ENCODE measurements at regions not wholly inside any gene's neighbourhood (a gene's known extent, or its start where the extent isn't known, plus 50 kb on each side); places are given as distances from the start of the nearest gene placed in this dataset.

- WGBS, 2 donors = 35 to 55% methylated on average over 2 of the region's 2 CpGs
- Histone ChIP-seq H3K4me1 (ENCODE audit: control insufficient read depth in 2 of 2, insufficient read depth in 2 of 2, low read length in 1 of 2) (peaks cover 2 to 13% of the 10 kb centered on the region in 2 donors), H3K9me3 (ENCODE audit: control insufficient read depth in 2 of 2, insufficient read depth in 1 of 2, low read depth in 1 of 2, low read length in 1 of 2) (peaks cover 0 to 4% of the 10 kb centered on the region in 2 donors), H3K4me3 (ENCODE audit: low read depth in 1 of 2, low read length in 2 of 2) (no peak overlapping the region), H3K27ac (ENCODE audit: low read depth in 2 of 2, low read length in 1 of 2) (peak overlapping the region; percentile 45 to 60), H3K27me3 (ENCODE audit: control insufficient read depth in 1 of 2, insufficient read depth in 2 of 2, low read length in 2 of 2) (no peaks in the 10 kb centered on the region), H3K36me3 (ENCODE audit: control insufficient read depth in 2 of 2, insufficient read depth in 2 of 2, low read length in 1 of 2) (no peaks in the 10 kb centered on the region)
Observed at GRCh38 chr6:40295251-40295950, 291.8 kb downstream of the LRFN2 start.

- no peaks in the 10 kb centered on the region for H3K36me3 ChIP-seq (ENCODE audit: control insufficient read depth in 2 of 2, insufficient read depth in 2 of 2, low read length in 1 of 2)
- peak overlapping the region; percentile 77 to 85 for H3K27ac ChIP-seq (ENCODE audit: low read depth in 2 of 2, low read length in 1 of 2)
- no peaks in the 10 kb centered on the region for H3K27me3 ChIP-seq (ENCODE audit: control insufficient read depth in 1 of 2, insufficient read depth in 2 of 2, low read length in 2 of 2)
- 50 to 61% methylated on average over 10 of the region's 10 CpGs for WGBS, 2 donors
- no peak overlapping the region for H3K4me3 ChIP-seq (ENCODE audit: low read depth in 1 of 2, low read length in 2 of 2)
- H3K9me3 ChIP-seq (ENCODE audit: control insufficient read depth in 2 of 2, insufficient read depth in 1 of 2, low read depth in 1 of 2, low read length in 1 of 2) = peaks cover 0 to 3% of the 10 kb centered on the region in 2 donors
- H3K4me1 ChIP-seq (ENCODE audit: control insufficient read depth in 2 of 2, insufficient read depth in 2 of 2, low read length in 1 of 2) = peaks cover 2 to 14% of the 10 kb centered on the region in 2 donors
Observed at GRCh38 chr6:40293460-40294185, 293.5 kb downstream of the LRFN2 start.

- Histone ChIP-seq H3K36me3 (ENCODE audit: control insufficient read depth in 2 of 2, insufficient read depth in 2 of 2, low read length in 1 of 2) (no peaks in the 10 kb centered on the region), H3K4me1 (ENCODE audit: control insufficient read depth in 2 of 2, insufficient read depth in 2 of 2, low read length in 1 of 2) (peaks cover 2 to 14% of the 10 kb centered on the region in 2 donors), H3K27ac (ENCODE audit: low read depth in 2 of 2, low read length in 1 of 2) (peak overlapping the region; percentile 77 to 85), H3K27me3 (ENCODE audit: control insufficient read depth in 1 of 2, insufficient read depth in 2 of 2, low read length in 2 of 2) (no peaks in the 10 kb centered on the region), H3K4me3 (ENCODE audit: low read depth in 1 of 2, low read length in 2 of 2) (no peak overlapping the region), H3K9me3 (ENCODE audit: control insufficient read depth in 2 of 2, insufficient read depth in 1 of 2, low read depth in 1 of 2, low read length in 1 of 2) (peaks cover 0 to 3% of the 10 kb centered on the region in 2 donors)
- 53 to 72% methylated on average over 1 of the region's 1 CpG for WGBS, 2 donors
Observed at GRCh38 chr6:40293060-40293459, 294.1 kb downstream of the LRFN2 start.

GRCh38 chr6:40290816-40291215, 296.3 kb downstream of the LRFN2 start:
- WGBS, 2 donors = 16 to 26% methylated on average over 2 of the region's 2 CpGs
- peak overlapping the region; percentile 85 to 92 for H3K27ac ChIP-seq (ENCODE audit: low read depth in 2 of 2, low read length in 1 of 2)
- peaks cover 0 to 3% of the 10 kb centered on the region in 2 donors for H3K9me3 ChIP-seq (ENCODE audit: control insufficient read depth in 2 of 2, insufficient read depth in 1 of 2, low read depth in 1 of 2, low read length in 1 of 2)
- H3K36me3 ChIP-seq (ENCODE audit: control insufficient read depth in 2 of 2, insufficient read depth in 2 of 2, low read length in 1 of 2) = no peaks in the 10 kb centered on the region
- peaks cover 2 to 18% of the 10 kb centered on the region in 2 donors for H3K4me1 ChIP-seq (ENCODE audit: control insufficient read depth in 2 of 2, insufficient read depth in 2 of 2, low read length in 1 of 2)
- H3K4me3 ChIP-seq (ENCODE audit: low read depth in 1 of 2, low read length in 2 of 2) = no peak overlapping the region
- H3K27me3 ChIP-seq (ENCODE audit: control insufficient read depth in 1 of 2, insufficient read depth in 2 of 2, low read length in 2 of 2) = no peaks in the 10 kb centered on the region

- peak overlapping the region in 1 of 2 donors; percentile 81 for H3K27ac ChIP-seq (ENCODE audit: low read depth in 2 of 2, low read length in 1 of 2)
- peaks cover 0 to 15% of the 10 kb centered on the region in 2 donors for H3K4me1 ChIP-seq (ENCODE audit: control insufficient read depth in 2 of 2, insufficient read depth in 2 of 2, low read length in 1 of 2)
- 88% methylated on average over 2 of the region's 2 CpGs for WGBS, 2 donors
- no peaks in the 10 kb centered on the region for H3K9me3 ChIP-seq (ENCODE audit: control insufficient read depth in 2 of 2, insufficient read depth in 1 of 2, low read depth in 1 of 2, low read length in 1 of 2)
- H3K27me3 ChIP-seq (ENCODE audit: control insufficient read depth in 1 of 2, insufficient read depth in 2 of 2, low read length in 2 of 2) = no peaks in the 10 kb centered on the region
- no peak overlapping the region for H3K4me3 ChIP-seq (ENCODE audit: low read depth in 1 of 2, low read length in 2 of 2)
- H3K36me3 ChIP-seq (ENCODE audit: control insufficient read depth in 2 of 2, insufficient read depth in 2 of 2, low read length in 1 of 2) = no peaks in the 10 kb centered on the region
Observed at GRCh38 chr6:40288919-40289318, 298.2 kb downstream of the LRFN2 start.

GRCh38 chr6:40287296-40287850, 299.8 kb downstream of the LRFN2 start:
- H3K27ac ChIP-seq (ENCODE audit: low read depth in 2 of 2, low read length in 1 of 2) = peak overlapping the region; percentile 73 to 80
- H3K9me3 ChIP-seq (ENCODE audit: control insufficient read depth in 2 of 2, insufficient read depth in 1 of 2, low read depth in 1 of 2, low read length in 1 of 2) = no peaks in the 10 kb centered on the region
- no peaks in the 10 kb centered on the region for H3K36me3 ChIP-seq (ENCODE audit: control insufficient read depth in 2 of 2, insufficient read depth in 2 of 2, low read length in 1 of 2)
- H3K4me1 ChIP-seq (ENCODE audit: control insufficient read depth in 2 of 2, insufficient read depth in 2 of 2, low read length in 1 of 2) = peaks cover 0 to 15% of the 10 kb centered on the region in 2 donors
- whole genome bisulfite sequencing, 2 donors = 44 to 56% methylated on average over 5 of the region's 5 CpGs
- H3K27me3 ChIP-seq (ENCODE audit: control insufficient read depth in 1 of 2, insufficient read depth in 2 of 2, low read length in 2 of 2) = no peaks in the 10 kb centered on the region
- no peak overlapping the region for H3K4me3 ChIP-seq (ENCODE audit: low read depth in 1 of 2, low read length in 2 of 2)

- Histone ChIP-seq H3K27me3 (ENCODE audit: control insufficient read depth in 1 of 2, insufficient read depth in 2 of 2, low read length in 2 of 2) (no peaks in the 10 kb centered on the region), H3K36me3 (ENCODE audit: control insufficient read depth in 2 of 2, insufficient read depth in 2 of 2, low read length in 1 of 2) (no peaks in the 10 kb centered on the region), H3K4me3 (ENCODE audit: low read depth in 1 of 2, low read length in 2 of 2) (no peak overlapping the region), H3K9me3 (ENCODE audit: control insufficient read depth in 2 of 2, insufficient read depth in 1 of 2, low read depth in 1 of 2, low read length in 1 of 2) (no peaks in the 10 kb centered on the region), H3K4me1 (ENCODE audit: control insufficient read depth in 2 of 2, insufficient read depth in 2 of 2, low read length in 1 of 2) (peaks cover 0 to 10% of the 10 kb centered on the region in 2 donors), H3K27ac (ENCODE audit: low read depth in 2 of 2, low read length in 1 of 2) (peak overlapping the region; percentile 65 to 80)
- 61 to 65% methylated on average over 3 of the region's 3 CpGs for WGBS, 2 donors
Observed at GRCh38 chr6:40286721-40287120, 300.4 kb downstream of the LRFN2 start.

- Histone ChIP-seq H3K27ac (ENCODE audit: low read depth in 2 of 2, low read length in 1 of 2) (peak overlapping the region; percentile 65 to 80), H3K4me3 (ENCODE audit: low read depth in 1 of 2, low read length in 2 of 2) (no peak overlapping the region), H3K4me1 (ENCODE audit: control insufficient read depth in 2 of 2, insufficient read depth in 2 of 2, low read length in 1 of 2) (peaks cover 0 to 8% of the 10 kb centered on the region in 2 donors), H3K36me3 (ENCODE audit: control insufficient read depth in 2 of 2, insufficient read depth in 2 of 2, low read length in 1 of 2) (peaks cover 0 to 4% of the 10 kb centered on the region in 2 donors), H3K9me3 (ENCODE audit: control insufficient read depth in 2 of 2, insufficient read depth in 1 of 2, low read depth in 1 of 2, low read length in 1 of 2) (no peaks in the 10 kb centered on the region), H3K27me3 (ENCODE audit: control insufficient read depth in 1 of 2, insufficient read depth in 2 of 2, low read length in 2 of 2) (no peaks in the 10 kb centered on the region)
- 10 to 17% methylated on average over 10 of the region's 10 CpGs for WGBS, 2 donors
Observed at GRCh38 chr6:40285996-40286395, 301.2 kb downstream of the LRFN2 start.

GRCh38 chr6:40285535-40285934, 301.6 kb downstream of the LRFN2 start:
- H3K36me3 ChIP-seq (ENCODE audit: control insufficient read depth in 2 of 2, insufficient read depth in 2 of 2, low read length in 1 of 2) = peaks cover 0 to 4% of the 10 kb centered on the region in 2 donors
- WGBS, 2 donors = 46% methylated on average over 3 of the region's 3 CpGs
- no peaks in the 10 kb centered on the region for H3K9me3 ChIP-seq (ENCODE audit: control insufficient read depth in 2 of 2, insufficient read depth in 1 of 2, low read depth in 1 of 2, low read length in 1 of 2)
- peaks cover 0 to 6% of the 10 kb centered on the region in 2 donors for H3K4me1 ChIP-seq (ENCODE audit: control insufficient read depth in 2 of 2, insufficient read depth in 2 of 2, low read length in 1 of 2)
- no peaks in the 10 kb centered on the region for H3K27me3 ChIP-seq (ENCODE audit: control insufficient read depth in 1 of 2, insufficient read depth in 2 of 2, low read length in 2 of 2)
- peak overlapping the region; percentile 15 to 16 for H3K27ac ChIP-seq (ENCODE audit: low read depth in 2 of 2, low read length in 1 of 2)
- no peak overlapping the region for H3K4me3 ChIP-seq (ENCODE audit: low read depth in 1 of 2, low read length in 2 of 2)
